ENCODE measurements at regions not wholly inside any gene's neighbourhood (a gene's known extent, or its start where the extent isn't known, plus 50 kb on each side); places are given as distances from the start of the nearest gene placed in this dataset.

GRCh38 chr2:129661935-129662334 lies 317.5 kb upstream of the RAB6C start:
- DNase-seq: no peak

- DNase-seq: no peak
Measured at GRCh38 chr2:129667577-129667976, 311.9 kb upstream of the RAB6C start.

- no peak for DNase-seq
Measured at GRCh38 chr2:129672521-129672920, 306.9 kb upstream of the RAB6C start.

- no peak for DNase-seq
Measured at GRCh38 chr2:129673234-129673633, 306.2 kb upstream of the RAB6C start.

GRCh38 chr2:129673847-129674711 lies 305.4 kb upstream of the RAB6C start:
- DNase-seq: no peak

GRCh38 chr2:129678751-129679150 lies 300.7 kb upstream of the RAB6C start:
- DNase-seq: no peak

GRCh38 chr2:129681788-129682187 lies 297.7 kb upstream of the RAB6C start:
- no peak for DNase-seq

GRCh38 chr2:129689653-129690448 lies 289.6 kb upstream of the RAB6C start:
- no peak for DNase-seq

GRCh38 chr2:129695496-129695895 lies 284.0 kb upstream of the RAB6C start:
- DNase-seq: no peak

GRCh38 chr2:129698593-129698992 lies 280.9 kb upstream of the RAB6C start:
- no peak for DNase-seq

GRCh38 chr2:129699781-129700573 lies 279.5 kb upstream of the RAB6C start:
- DNase-seq: no peak

GRCh38 chr2:129702416-129703176 lies 276.9 kb upstream of the RAB6C start:
- DNase-seq: no peak

GRCh38 chr2:129705085-129705484 lies 274.4 kb upstream of the RAB6C start:
- DNase-seq: no peak

GRCh38 chr2:129707800-129708199 lies 271.7 kb upstream of the RAB6C start:
- no peak for DNase-seq

- no peak for DNase-seq
Measured at GRCh38 chr2:129708221-129708967, 271.1 kb upstream of the RAB6C start.

GRCh38 chr2:129709001-129709955 lies 270.2 kb upstream of the RAB6C start:
- no peak for DNase-seq

- no peak for DNase-seq
Measured at GRCh38 chr2:129709956-129710598, 269.4 kb upstream of the RAB6C start.

- no peak for DNase-seq
Measured at GRCh38 chr2:129710670-129711495, 268.6 kb upstream of the RAB6C start.
